B cell (primary cell): ENCODE measurements at regions not wholly inside any gene's neighbourhood (a gene's known extent, or its start where the extent isn't known, plus 50 kb on each side); places are given as distances from the start of the nearest gene placed in this dataset.

Source experiments
- ATAC-seq: fragments of 200-7000 bp; cut with Tn5 transposase; one replicate; pipeline ENCODE4 v1.10.0; 2021; ENCODE audit warnings: low read depth, mild to moderate bottlenecking, moderate number of reproducible peaks, moderate library complexity
- CTCF ChIA-PET: fragments of 350-600 bp; sonication (Branson Sonifier 250); formaldehyde crosslinking; loops from one replicate; lab custom pipeline; 2021; ENCODE audit warnings: antibody characterized with exemption, inconsistent platforms; lab: Charles Lee
- POLR2A ChIA-PET: fragments of 350-600 bp; sonication (Branson Sonifier 250); formaldehyde crosslinking; loops from one replicate; lab custom pipeline; 2021; ENCODE audit warnings: antibody characterized with exemption; lab: Charles Lee
- DNase-seq: peaks from one replicate; pipeline ENCODE4 v3.0.0; 2013
- H2AFZ ChIP-seq: 2 replicates; pipeline ENCODE4 v1.6.1; 2012; ENCODE audit warnings: mild to moderate bottlenecking, low read depth, low read length; ENCODE audit not compliant: insufficient read depth, poor library complexity, severe bottlenecking
- H3K27ac ChIP-seq, 2 donors: 1 replicate in 1 of 2; 2 replicates in 1 of 2; pipeline ENCODE4 v1.5.1; 2012 to 2013; ENCODE audit warnings: low read length in 2 of 2, mild to moderate bottlenecking in 2 of 2, moderate library complexity in 1 of 2
- H3K27me3 ChIP-seq, 4 experiments: fragments of 200-600 bp in 1 of 4; sonication (generic) in 1 of 4; replicated peaks in 1 of 4; 1 replicate in 2 of 4; 2 replicates in 2 of 4; pipeline versions ENCODE4 v1.6.1 to v1.7.0; 2013 to 2016; ENCODE audit warnings: low read length in 3 of 4, mild to moderate bottlenecking in 2 of 4, mixed read lengths in 1 of 4, moderate library complexity in 1 of 4; ENCODE audit not compliant: insufficient read depth in 4 of 4, control insufficient read depth in 3 of 4; ENCODE audit errors: control extremely low read depth in 1 of 4
- H3K36me3 ChIP-seq, 2 experiments: replicated peaks in 1 of 2; 1 replicate in 1 of 2; 2 replicates in 1 of 2; pipeline versions ENCODE4 v1.6.1 to v1.7.1; 2013; ENCODE audit warnings: low read length in 1 of 2; ENCODE audit not compliant: insufficient read depth in 2 of 2, control insufficient read depth in 1 of 2; ENCODE audit errors: control extremely low read depth in 1 of 2, extremely low read depth in 1 of 2
- H3K4me1 ChIP-seq, 2 donors: fragments of 200-600 bp in 1 of 2; sonication (generic) in 1 of 2; 1 replicate in 1 of 2; 2 replicates in 1 of 2; pipeline versions ENCODE4 v1.5.1 to v1.6.1; 2013 to 2017; ENCODE audit warnings: low read length in 2 of 2; ENCODE audit not compliant: control insufficient read depth in 2 of 2, insufficient read depth in 2 of 2
- H3K4me2 ChIP-seq: replicated peaks from 2 replicates; pipeline ENCODE3; 2012; ENCODE audit warnings: mild to moderate bottlenecking, low read depth, low read length; ENCODE audit not compliant: poor library complexity, severe bottlenecking
- H3K4me3 ChIP-seq, 5 experiments: fragments of 200-600 bp in 1 of 5; sonication (generic) in 1 of 5; 1 replicate in 3 of 5; 2 replicates in 2 of 5; pipeline versions ENCODE4 v1.5.1 to v1.7.0; 2011 to 2016; ENCODE audit warnings: low read length in 4 of 5, mild to moderate bottlenecking in 4 of 5, low read depth in 2 of 5, control low read depth in 1 of 5, moderate library complexity in 1 of 5; ENCODE audit not compliant: insufficient read depth in 1 of 5; ENCODE audit errors: control extremely low read depth in 1 of 5, extremely low read depth in 1 of 5
- H3K79me2 ChIP-seq: fragments of 200-600 bp; sonication (generic); one replicate; pipeline ENCODE4 v1.6.0; 2016; ENCODE audit warnings: low read length; ENCODE audit not compliant: control insufficient read depth, insufficient read depth
- H3K9ac ChIP-seq: fragments of 200-600 bp; sonication (generic); 2 replicates; pipeline ENCODE4 v1.6.1; 2017; ENCODE audit warnings: mild to moderate bottlenecking, low read length, moderate library complexity
- H3K9me3 ChIP-seq, 3 donors: one replicate each; pipeline versions ENCODE4 v1.6.1 to v1.7.1; 2013; ENCODE audit warnings: low read length in 2 of 3; ENCODE audit not compliant: control insufficient read depth in 2 of 3, insufficient read depth in 1 of 3; ENCODE audit errors: control extremely low read depth in 1 of 3
- H4K20me1 ChIP-seq: 2 replicates; pipeline ENCODE4 v1.6.0; 2012; ENCODE audit warnings: mild to moderate bottlenecking, low read length; ENCODE audit not compliant: insufficient read depth, control insufficient read depth, poor library complexity, severe bottlenecking
- H3K27ac Mint-ChIP-seq: one replicate; pipeline ENCODE4 v1.8.0; 2021; ENCODE audit warnings: mixed read lengths
- H3K27me3 Mint-ChIP-seq: one replicate; pipeline ENCODE4 v1.8.0; 2021; ENCODE audit warnings: mixed read lengths
- H3K4me1 Mint-ChIP-seq: one replicate; pipeline ENCODE4 v1.8.0; 2021; ENCODE audit warnings: mixed read lengths
- H3K4me3 Mint-ChIP-seq: one replicate; pipeline ENCODE4 v1.8.0; 2021; ENCODE audit warnings: mixed read lengths
- H3K9me3 Mint-ChIP-seq: one replicate; pipeline ENCODE4 v1.8.0; 2022; ENCODE audit warnings: mixed read lengths; ENCODE audit not compliant: insufficient read depth
- CTCF ChIP-seq: fragments of 200-600 bp; IDR thresholded peaks from one replicate; pipeline ENCODE4 v1.8.0; 2022; ENCODE audit warnings: antibody characterized with exemption, mild to moderate bottlenecking
- EZH2 ChIP-seq: IDR thresholded peaks from 2 replicates; pipeline ENCODE4 v1.6.1; 2012; ENCODE audit warnings: borderline replicate concordance, low read depth, mild to moderate bottlenecking, moderate library complexity, low read length; ENCODE audit not compliant: insufficient read depth, poor library complexity, severe bottlenecking
- WGBS: methylation state at CpG from one replicate; pipeline ENCODE4 v1.1.5; 2013; ENCODE audit warnings: missing lambda C conversion rate; ENCODE audit not compliant: insufficient coverage; 5-methylcytosine and 5-hydroxymethylcytosine counted together
- intact Hi-C: fragments of 100-400 bp; cut with micrococcal nuclease; formaldehyde crosslinking; loops from one replicate; pipeline ENCODE4 v1.10.0; 2022

GRCh38 chr15:93454788-93455187 lies 365.8 kb upstream of the RGMA start:
- Mint-ChIP-seq H3K9me3 (no peaks in the 10 kb centered on the region), H3K4me1 (no peaks in the 10 kb centered on the region), H3K27me3 (no peaks in the 10 kb centered on the region), H3K4me3 (no peak overlapping the region), H3K27ac (no peak overlapping the region)
- no peak overlapping the region for H3K27ac ChIP-seq
- H3K4me2 ChIP-seq = no peak overlapping the region
- ATAC-seq (no peak), DNase-seq (no peak)
- H4K20me1 ChIP-seq = no peaks in the 10 kb centered on the region
- H3K4me1 ChIP-seq = no peaks in the 10 kb centered on the region
- TF ChIP-seq EZH2 = no peak
- no peak for TF ChIP-seq CTCF
- H3K4me3 ChIP-seq = no peak overlapping the region
- H3K27me3 ChIP-seq = no peaks in the 10 kb centered on the region
- no peaks in the 10 kb centered on the region for H3K36me3 ChIP-seq
- 59% methylated on average over 5 of the region's 7 CpGs for WGBS
- H3K79me2 ChIP-seq = no peaks in the 10 kb centered on the region
- no peak overlapping the region for H3K9ac ChIP-seq
- ChIA-PET POLR2A (no interaction called here), CTCF (no interaction called here)
- no peak overlapping the region for H2AFZ ChIP-seq
- H3K9me3 ChIP-seq = no peaks in the 10 kb centered on the region
- intact Hi-C loops = no loop called here

GRCh38 chr15:93452537-93453211 lies 363.7 kb upstream of the RGMA start:
- Mint-ChIP-seq H3K27ac (no peak overlapping the region), H3K27me3 (no peaks in the 10 kb centered on the region), H3K4me3 (no peak overlapping the region), H3K4me1 (no peaks in the 10 kb centered on the region), H3K9me3 (no peaks in the 10 kb centered on the region)
- H3K27ac ChIP-seq = no peak overlapping the region
- no peaks in the 10 kb centered on the region for H4K20me1 ChIP-seq
- POLR2A ChIA-PET = no interaction called here
- H3K4me3 ChIP-seq = no peak overlapping the region
- ATAC-seq (no peak), DNase-seq (no peak)
- no peaks in the 10 kb centered on the region for H3K4me1 ChIP-seq
- H2AFZ ChIP-seq = no peak overlapping the region
- no peaks in the 10 kb centered on the region for H3K36me3 ChIP-seq
- CTCF ChIA-PET = no interaction called here
- intact Hi-C loops = no loop called here
- TF ChIP-seq EZH2 = no peak
- TF ChIP-seq CTCF = no peak
- no peak overlapping the region for H3K4me2 ChIP-seq
- no peaks in the 10 kb centered on the region for H3K79me2 ChIP-seq
- H3K27me3 ChIP-seq = no peaks in the 10 kb centered on the region
- no peaks in the 10 kb centered on the region for H3K9me3 ChIP-seq
- no peak overlapping the region for H3K9ac ChIP-seq
